Body of pancreas (tissue), 4 donors: ENCODE measurements at regions not wholly inside any gene's neighbourhood (a gene's known extent, or its start where the extent isn't known, plus 50 kb on each side); places are given as distances from the start of the nearest gene placed in this dataset.

Source experiments
- POLR2A ChIP-seq, 3 donors: fragments of 450-650 bp; IDR thresholded peaks; one replicate each; pipeline ENCODE4 v1.6.1; 2016; ENCODE audit warnings: antibody characterized with exemption in 3 of 3, mild to moderate bottlenecking in 2 of 3
- TF ChIP-seq, protein P1 (sequence below), 7 experiments: fragments of 450-650 bp in 4 of 7; fragments of 200-600 bp in 3 of 7; sonication (generic) in 3 of 7; IDR thresholded peaks; one replicate each; pipeline ENCODE4 v1.5.1; 2016 to 2019; ENCODE audit warnings: antibody characterized with exemption in 7 of 7

DNA sequence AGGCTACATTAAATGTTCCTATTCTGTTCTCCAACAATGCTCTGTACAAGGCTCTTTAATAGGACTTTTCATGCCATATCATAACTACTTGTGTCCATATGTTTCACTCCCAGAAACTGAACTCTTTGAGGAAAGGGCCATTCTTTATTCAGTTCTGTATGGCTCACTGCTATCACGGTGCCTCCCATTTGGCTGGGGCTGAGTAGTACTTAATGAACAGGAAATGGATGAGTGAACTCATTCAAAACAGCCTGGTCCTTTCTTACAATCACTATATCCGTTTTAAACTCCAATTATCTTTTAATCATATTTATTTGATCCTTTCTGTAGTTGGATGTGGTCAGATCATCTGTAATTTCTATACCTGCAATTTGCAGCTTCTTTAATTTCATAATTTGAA, 410.6 kb downstream of the TBC1D4 start:
- no peak for TF ChIP-seq POLR2A (IDR thresholded peaks at IDR 0.05)
- TF ChIP-seq, protein P1, sequence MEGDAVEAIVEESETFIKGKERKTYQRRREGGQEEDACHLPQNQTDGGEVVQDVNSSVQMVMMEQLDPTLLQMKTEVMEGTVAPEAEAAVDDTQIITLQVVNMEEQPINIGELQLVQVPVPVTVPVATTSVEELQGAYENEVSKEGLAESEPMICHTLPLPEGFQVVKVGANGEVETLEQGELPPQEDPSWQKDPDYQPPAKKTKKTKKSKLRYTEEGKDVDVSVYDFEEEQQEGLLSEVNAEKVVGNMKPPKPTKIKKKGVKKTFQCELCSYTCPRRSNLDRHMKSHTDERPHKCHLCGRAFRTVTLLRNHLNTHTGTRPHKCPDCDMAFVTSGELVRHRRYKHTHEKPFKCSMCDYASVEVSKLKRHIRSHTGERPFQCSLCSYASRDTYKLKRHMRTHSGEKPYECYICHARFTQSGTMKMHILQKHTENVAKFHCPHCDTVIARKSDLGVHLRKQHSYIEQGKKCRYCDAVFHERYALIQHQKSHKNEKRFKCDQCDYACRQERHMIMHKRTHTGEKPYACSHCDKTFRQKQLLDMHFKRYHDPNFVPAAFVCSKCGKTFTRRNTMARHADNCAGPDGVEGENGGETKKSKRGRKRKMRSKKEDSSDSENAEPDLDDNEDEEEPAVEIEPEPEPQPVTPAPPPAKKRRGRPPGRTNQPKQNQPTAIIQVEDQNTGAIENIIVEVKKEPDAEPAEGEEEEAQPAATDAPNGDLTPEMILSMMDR (IDR thresholded peaks at IDR 0.05) = no peak
